ENCODE measurements at regions not wholly inside any gene's neighbourhood (a gene's known extent, or its start where the extent isn't known, plus 50 kb on each side); places are given as distances from the start of the nearest gene placed in this dataset.

DNA sequence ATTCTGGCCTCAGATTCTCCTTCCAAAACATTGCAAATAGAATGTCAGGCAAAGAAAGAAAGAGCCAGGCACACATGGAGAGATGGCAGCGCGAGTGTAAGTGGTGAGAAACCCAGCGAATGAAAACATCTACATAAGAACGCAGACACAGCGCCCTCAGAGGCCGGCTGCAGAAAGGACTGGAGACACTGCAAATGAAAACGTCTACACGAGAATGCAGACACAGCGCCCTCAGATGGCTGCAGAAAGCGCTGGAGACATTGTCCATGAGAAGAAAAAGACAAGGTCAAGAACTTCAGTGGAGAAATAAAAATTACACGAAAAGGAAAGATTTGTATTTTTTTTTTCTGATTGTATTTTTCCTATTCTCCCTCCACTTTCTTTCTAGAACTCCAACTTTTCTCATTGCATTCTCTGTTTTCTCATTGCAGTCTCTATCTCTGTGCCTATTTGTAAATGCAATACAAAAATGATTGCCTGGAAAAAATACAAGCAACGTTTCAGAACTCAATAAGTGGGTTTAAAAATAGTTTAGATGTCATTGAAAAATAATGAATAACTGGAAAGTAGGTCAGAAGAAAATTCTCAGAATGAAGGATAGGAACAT, 117.9 kb upstream of the LPCAT1 start:
- TF ChIP-seq, protein P1, sequence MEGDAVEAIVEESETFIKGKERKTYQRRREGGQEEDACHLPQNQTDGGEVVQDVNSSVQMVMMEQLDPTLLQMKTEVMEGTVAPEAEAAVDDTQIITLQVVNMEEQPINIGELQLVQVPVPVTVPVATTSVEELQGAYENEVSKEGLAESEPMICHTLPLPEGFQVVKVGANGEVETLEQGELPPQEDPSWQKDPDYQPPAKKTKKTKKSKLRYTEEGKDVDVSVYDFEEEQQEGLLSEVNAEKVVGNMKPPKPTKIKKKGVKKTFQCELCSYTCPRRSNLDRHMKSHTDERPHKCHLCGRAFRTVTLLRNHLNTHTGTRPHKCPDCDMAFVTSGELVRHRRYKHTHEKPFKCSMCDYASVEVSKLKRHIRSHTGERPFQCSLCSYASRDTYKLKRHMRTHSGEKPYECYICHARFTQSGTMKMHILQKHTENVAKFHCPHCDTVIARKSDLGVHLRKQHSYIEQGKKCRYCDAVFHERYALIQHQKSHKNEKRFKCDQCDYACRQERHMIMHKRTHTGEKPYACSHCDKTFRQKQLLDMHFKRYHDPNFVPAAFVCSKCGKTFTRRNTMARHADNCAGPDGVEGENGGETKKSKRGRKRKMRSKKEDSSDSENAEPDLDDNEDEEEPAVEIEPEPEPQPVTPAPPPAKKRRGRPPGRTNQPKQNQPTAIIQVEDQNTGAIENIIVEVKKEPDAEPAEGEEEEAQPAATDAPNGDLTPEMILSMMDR (tag by site-specific recombination; IDR thresholded peaks at IDR 0.05) = peak; percentile 91
- no peak for TF ChIP-seq KLF1 (tag by site-specific recombination; IDR thresholded peaks at IDR 0.05)
- TF ChIP-seq ZNF2 (tag by site-specific recombination; IDR thresholded peaks at IDR 0.05) = peak; percentile 87
- TF ChIP-seq KLF8 (tag by site-specific recombination; IDR thresholded peaks at IDR 0.05) = 0 out of 2 replicates have a peak, but pooled peaks have one; percentile 31
- TF ChIP-seq SCRT2 (tag by site-specific recombination; IDR thresholded peaks at IDR 0.05) = no peak
- TF ChIP-seq OSR2 (tag by site-specific recombination; IDR thresholded peaks at IDR 0.05) = no peak
- TF ChIP-seq, protein P2, sequence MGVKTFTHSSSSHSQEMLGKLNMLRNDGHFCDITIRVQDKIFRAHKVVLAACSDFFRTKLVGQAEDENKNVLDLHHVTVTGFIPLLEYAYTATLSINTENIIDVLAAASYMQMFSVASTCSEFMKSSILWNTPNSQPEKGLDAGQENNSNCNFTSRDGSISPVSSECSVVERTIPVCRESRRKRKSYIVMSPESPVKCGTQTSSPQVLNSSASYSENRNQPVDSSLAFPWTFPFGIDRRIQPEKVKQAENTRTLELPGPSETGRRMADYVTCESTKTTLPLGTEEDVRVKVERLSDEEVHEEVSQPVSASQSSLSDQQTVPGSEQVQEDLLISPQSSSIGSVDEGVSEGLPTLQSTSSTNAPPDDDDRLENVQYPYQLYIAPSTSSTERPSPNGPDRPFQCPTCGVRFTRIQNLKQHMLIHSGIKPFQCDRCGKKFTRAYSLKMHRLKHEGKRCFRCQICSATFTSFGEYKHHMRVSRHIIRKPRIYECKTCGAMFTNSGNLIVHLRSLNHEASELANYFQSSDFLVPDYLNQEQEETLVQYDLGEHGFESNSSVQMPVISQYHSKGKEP (tag by site-specific recombination; IDR thresholded peaks at IDR 0.05) = 0 out of 2 replicates have a peak, but pooled peaks have one; percentile 18
- no peak for TF ChIP-seq ZNF837 (tag by site-specific recombination; IDR thresholded peaks at IDR 0.05)
- peak; percentile 97 for TF ChIP-seq ZNF654 (tag by site-specific recombination; IDR thresholded peaks at IDR 0.05; ENCODE audit: low read depth)
- TF ChIP-seq PRDM1 (tag by site-specific recombination; IDR thresholded peaks at IDR 0.05) = peak; percentile 85
- TF ChIP-seq, protein P3, sequence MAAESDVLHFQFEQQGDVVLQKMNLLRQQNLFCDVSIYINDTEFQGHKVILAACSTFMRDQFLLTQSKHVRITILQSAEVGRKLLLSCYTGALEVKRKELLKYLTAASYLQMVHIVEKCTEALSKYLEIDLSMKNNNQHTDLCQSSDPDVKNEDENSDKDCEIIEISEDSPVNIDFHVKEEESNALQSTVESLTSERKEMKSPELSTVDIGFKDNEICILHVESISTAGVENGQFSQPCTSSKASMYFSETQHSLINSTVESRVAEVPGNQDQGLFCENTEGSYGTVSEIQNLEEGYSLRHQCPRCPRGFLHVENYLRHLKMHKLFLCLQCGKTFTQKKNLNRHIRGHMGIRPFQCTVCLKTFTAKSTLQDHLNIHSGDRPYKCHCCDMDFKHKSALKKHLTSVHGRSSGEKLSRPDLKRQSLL (tag by site-specific recombination; IDR thresholded peaks at IDR 0.05) = peak; percentile 79
- TF ChIP-seq, protein P4, sequence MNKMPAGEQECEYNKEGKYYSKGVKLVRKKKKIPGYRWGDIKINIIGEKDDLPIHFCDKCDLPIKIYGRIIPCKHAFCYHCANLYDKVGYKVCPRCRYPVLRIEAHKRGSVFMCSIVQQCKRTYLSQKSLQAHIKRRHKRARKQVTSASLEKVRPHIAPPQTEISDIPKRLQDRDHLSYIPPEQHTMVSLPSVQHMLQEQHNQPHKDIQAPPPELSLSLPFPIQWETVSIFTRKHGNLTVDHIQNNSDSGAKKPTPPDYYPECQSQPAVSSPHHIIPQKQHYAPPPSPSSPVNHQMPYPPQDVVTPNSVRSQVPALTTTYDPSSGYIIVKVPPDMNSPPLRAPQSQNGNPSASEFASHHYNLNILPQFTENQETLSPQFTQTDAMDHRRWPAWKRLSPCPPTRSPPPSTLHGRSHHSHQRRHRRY (tag by site-specific recombination; IDR thresholded peaks at IDR 0.05) = no peak
- TF ChIP-seq ZNF112 (tag by site-specific recombination; IDR thresholded peaks at IDR 0.05) = no peak
- no peak for TF ChIP-seq ZBTB48 (tag by site-specific recombination; IDR thresholded peaks at IDR 0.05)
- H3K9me3 ChIP-seq (ENCODE audit: control insufficient read depth, insufficient read depth, low read depth, low read length) = no peaks in the 10 kb centered on the region
- POLR2A ChIA-PET = no interaction called here
- H3K4me3 ChIP-seq (ENCODE audit: low read depth, low read length) = no peak overlapping the region; the same call in 1 of the 2 replicates
- no peaks in the 10 kb centered on the region for H3K36me3 ChIP-seq (ENCODE audit: control insufficient read depth in 2 of 2, insufficient read depth in 1 of 2, low read length in 2 of 2)
- no peaks in the 10 kb centered on the region; the same call in 1 of the 2 replicates for H3K4me1 ChIP-seq (ENCODE audit: control insufficient read depth, insufficient read depth, low read length)
- CTCF ChIA-PET = interaction anchor here (0.6 to 3.9 kb wide), 7 partner anchors 17 to 1045 kb away, joined by 3 to 20 read pairs (median 3); no protein-coding TSS in a partner anchor
- no peak overlapping the region for H3K27ac ChIP-seq (ENCODE audit: extremely low read depth, low read depth, low read length)

DNA sequence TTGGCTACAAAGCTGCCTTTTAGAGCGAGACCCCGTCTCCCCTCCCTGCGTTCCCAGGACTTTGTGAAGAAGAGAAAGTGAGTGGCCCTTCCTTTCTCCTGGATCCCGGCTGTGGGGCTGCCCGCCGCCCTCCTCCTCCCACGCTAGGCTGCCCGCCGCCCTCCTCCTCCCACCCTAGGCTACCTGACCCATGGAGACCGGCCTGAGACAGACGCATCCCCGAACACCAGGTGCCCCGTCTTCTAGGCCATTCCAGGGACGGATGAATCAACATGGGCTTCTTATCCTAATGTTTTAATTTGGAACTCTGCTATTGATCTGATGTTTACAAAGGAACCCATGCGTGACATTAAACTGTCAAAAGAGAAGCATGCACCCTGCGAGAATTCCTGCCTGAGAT, 117.3 kb upstream of the LPCAT1 start:
- H3K4me1 ChIP-seq (ENCODE audit: control insufficient read depth, insufficient read depth, low read length) = no peaks in the 10 kb centered on the region; the same call in 1 of the 2 replicates
- ChIA-PET POLR2A (no interaction called here), CTCF (interaction anchor here (0.5 to 3.9 kb wide), 10 partner anchors 16 to 1045 kb away, joined by 3 to 20 read pairs (median 4); no protein-coding TSS in a partner anchor)
- no peak overlapping the region for H3K27ac ChIP-seq (ENCODE audit: extremely low read depth, low read depth, low read length)
- H3K4me3 ChIP-seq (ENCODE audit: low read depth, low read length) = no peak overlapping the region
- no peaks in the 10 kb centered on the region for H3K36me3 ChIP-seq (ENCODE audit: control insufficient read depth in 2 of 2, insufficient read depth in 1 of 2, low read length in 2 of 2)
- H3K9me3 ChIP-seq (ENCODE audit: control insufficient read depth, insufficient read depth, low read depth, low read length) = no peaks in the 10 kb centered on the region
- TF ChIP-seq, protein P5, sequence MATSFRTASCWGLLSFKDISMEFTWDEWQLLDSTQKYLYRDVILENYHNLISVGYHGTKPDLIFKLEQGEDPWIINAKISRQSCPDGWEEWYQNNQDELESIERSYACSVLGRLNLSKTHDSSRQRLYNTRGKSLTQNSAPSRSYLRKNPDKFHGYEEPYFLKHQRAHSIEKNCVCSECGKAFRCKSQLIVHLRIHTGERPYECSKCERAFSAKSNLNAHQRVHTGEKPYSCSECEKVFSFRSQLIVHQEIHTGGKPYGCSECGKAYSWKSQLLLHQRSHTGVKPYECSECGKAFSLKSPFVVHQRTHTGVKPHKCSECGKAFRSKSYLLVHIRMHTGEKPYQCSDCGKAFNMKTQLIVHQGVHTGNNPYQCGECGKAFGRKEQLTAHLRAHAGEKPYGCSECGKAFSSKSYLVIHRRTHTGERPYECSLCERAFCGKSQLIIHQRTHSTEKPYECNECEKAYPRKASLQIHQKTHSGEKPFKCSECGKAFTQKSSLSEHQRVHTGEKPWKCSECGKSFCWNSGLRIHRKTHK (tag by site-specific recombination; IDR thresholded peaks at IDR 0.05) = no peak
- no peak for TF ChIP-seq ZNF350 (tag by site-specific recombination; IDR thresholded peaks at IDR 0.05)
- no peak for TF ChIP-seq ZNF19 (tag by site-specific recombination; IDR thresholded peaks at IDR 0.05; ENCODE audit: low read depth)
- no peak for TF ChIP-seq ZSCAN16 (tag by site-specific recombination; IDR thresholded peaks at IDR 0.05)
- no peak for TF ChIP-seq ZNF600 (tag by site-specific recombination; IDR thresholded peaks at IDR 0.05)
- no peak for TF ChIP-seq ZNF521 (tag by site-specific recombination; IDR thresholded peaks at IDR 0.05)
- no peak for TF ChIP-seq ZNF585B (tag by site-specific recombination; IDR thresholded peaks at IDR 0.05)
- TF ChIP-seq ZNF596 (tag by site-specific recombination; IDR thresholded peaks at IDR 0.05) = no peak
- no peak for TF ChIP-seq ZNF558 (tag by site-specific recombination; IDR thresholded peaks at IDR 0.05)
- TF ChIP-seq ZNF501 (tag by site-specific recombination; IDR thresholded peaks at IDR 0.05) = no peak
- TF ChIP-seq, protein P6, sequence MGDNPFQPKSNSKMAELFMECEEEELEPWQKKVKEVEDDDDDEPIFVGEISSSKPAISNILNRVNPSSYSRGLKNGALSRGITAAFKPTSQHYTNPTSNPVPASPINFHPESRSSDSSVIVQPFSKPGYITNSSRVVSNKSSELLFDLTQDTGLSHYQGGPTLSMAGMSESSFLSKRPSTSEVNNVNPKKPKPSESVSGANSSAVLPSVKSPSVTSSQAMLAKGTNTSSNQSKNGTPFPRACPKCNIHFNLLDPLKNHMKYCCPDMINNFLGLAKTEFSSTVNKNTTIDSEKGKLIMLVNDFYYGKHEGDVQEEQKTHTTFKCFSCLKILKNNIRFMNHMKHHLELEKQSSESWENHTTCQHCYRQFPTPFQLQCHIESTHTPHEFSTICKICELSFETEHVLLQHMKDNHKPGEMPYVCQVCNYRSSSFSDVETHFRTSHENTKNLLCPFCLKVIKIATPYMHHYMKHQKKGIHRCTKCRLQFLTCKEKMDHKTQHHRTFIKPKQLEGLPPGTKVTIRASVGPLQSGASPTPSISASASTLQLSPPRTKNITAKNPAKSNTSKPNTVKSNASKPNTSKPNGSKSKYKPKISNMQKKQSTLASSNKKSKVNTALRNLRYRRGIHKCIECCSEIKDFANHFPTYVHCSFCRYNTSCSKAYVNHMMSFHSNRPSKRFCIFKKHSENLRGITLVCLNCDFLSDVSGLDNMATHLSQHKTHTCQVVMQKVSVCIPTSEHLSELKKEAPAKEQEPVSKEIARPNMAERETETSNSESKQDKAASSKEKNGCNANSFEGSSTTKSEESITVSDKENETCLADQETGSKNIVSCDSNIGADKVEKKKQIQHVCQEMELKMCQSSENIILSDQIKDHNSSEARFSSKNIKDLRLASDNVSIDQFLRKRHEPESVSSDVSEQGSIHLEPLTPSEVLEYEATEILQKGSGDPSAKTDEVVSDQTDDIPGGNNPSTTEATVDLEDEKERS (tag by site-specific recombination; IDR thresholded peaks at IDR 0.05) = no peak
- no peak for TF ChIP-seq REPIN1 (tag by site-specific recombination; IDR thresholded peaks at IDR 0.05; ENCODE audit: low read depth)

All from HEK293 (cell line).